Vagina (tissue), 2 donors: ENCODE measurements at regions not wholly inside any gene's neighbourhood (a gene's known extent, or its start where the extent isn't known, plus 50 kb on each side); places are given as distances from the start of the nearest gene placed in this dataset.

Source experiments
- CTCF ChIP-seq, 3 experiments: fragments of 450-650 bp in 2 of 3; fragments of 200-600 bp in 1 of 3; sonication (generic) in 1 of 3; IDR thresholded peaks; one replicate each; pipeline ENCODE4 v1.5.1; 2017 to 2019; ENCODE audit warnings: antibody characterized with exemption in 3 of 3, mild to moderate bottlenecking in 2 of 3, moderate library complexity in 2 of 3
- POLR2AphosphoS5 ChIP-seq, 2 donors: sonication (generic); formaldehyde crosslinking; IDR thresholded peaks; one replicate each; pipeline ENCODE4 v1.9.0; 2017; ENCODE audit warnings: antibody characterized with exemption in 2 of 2, mild to moderate bottlenecking in 2 of 2, low read depth in 1 of 2; ENCODE audit not compliant: insufficient read depth in 1 of 2

GRCh38 chr14:27181333-27181732, 583.5 kb upstream of the NOVA1 start:
- TF ChIP-seq CTCF (IDR thresholded peaks at IDR 0.05) (no peak), POLR2AphosphoS5 (IDR thresholded peaks at IDR 0.05; ENCODE audit: insufficient read depth in 1 of 2, low read depth in 1 of 2) (no peak)
